AG04450 (cell line): ENCODE measurements at regions not wholly inside any gene's neighbourhood (a gene's known extent, or its start where the extent isn't known, plus 50 kb on each side); places are given as distances from the start of the nearest gene placed in this dataset.

Experiments
- CTCF ChIA-PET: fragments of 300-600, 350-600 bp; formaldehyde crosslinking; extraction: SDS; loops from one replicate; lab custom pipeline; 2022; ENCODE audit warnings: antibody characterized with exemption, inconsistent platforms; lab: Charles Lee
- POLR2A ChIA-PET: fragments of 350-600 bp; formaldehyde crosslinking; extraction: SDS; loops from one replicate; lab custom pipeline; 2021; ENCODE audit warnings: antibody characterized with exemption, inconsistent platforms; lab: Yijun Ruan, JAX
- DNase-seq: peaks from one replicate; pipeline ENCODE4 v3.0.0-alpha.2; 2011; ENCODE audit warnings: low read depth, low spot score
- H3K27ac ChIP-seq: one replicate; pipeline ENCODE4 v1.5.1; 2012; ENCODE audit warnings: low read depth, low read length, control low read depth
- H3K27me3 ChIP-seq: one replicate; pipeline ENCODE4 v1.6.0; 2012; ENCODE audit warnings: low read length; ENCODE audit not compliant: control insufficient read depth, insufficient read depth
- H3K4me3 ChIP-seq: 2 replicates; pipeline ENCODE4 v1.5.1; 2011; ENCODE audit warnings: mild to moderate bottlenecking, low read depth, low read length, control low read depth
- H3K9me3 ChIP-seq: 2 replicates; pipeline ENCODE4 v1.5.1; 2012; ENCODE audit warnings: low read length; ENCODE audit not compliant: control insufficient read depth, insufficient read depth
- TF ChIP-seq, protein P1 (sequence below): IDR thresholded peaks from 2 replicates; pipeline ENCODE4 v1.5.1; 2011; ENCODE audit warnings: low read depth, low read length, control low read depth, inconsistent platforms

DNA sequence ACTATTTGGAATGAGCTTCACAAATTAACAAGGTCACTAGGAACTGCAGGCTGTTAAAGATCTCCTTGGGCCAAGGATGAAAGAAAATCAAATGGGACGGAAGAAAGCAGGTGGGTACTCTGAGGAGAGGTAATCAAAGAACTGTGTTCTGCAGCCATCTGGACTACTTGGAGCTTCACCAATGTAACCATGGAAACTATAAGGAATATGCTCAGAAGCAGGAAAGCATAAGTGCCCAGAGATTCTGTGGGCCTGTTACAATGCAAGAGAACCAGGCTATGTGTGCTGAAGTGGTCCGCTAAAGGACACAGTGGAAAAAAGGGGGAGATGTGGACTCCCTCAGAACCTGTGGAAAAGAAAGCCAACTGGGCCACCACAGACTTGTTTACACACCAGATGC, 238.5 kb downstream of the PTGER3 start:
- ChIA-PET CTCF (no interaction called here), POLR2A (no interaction called here)
- TF ChIP-seq, protein P1, sequence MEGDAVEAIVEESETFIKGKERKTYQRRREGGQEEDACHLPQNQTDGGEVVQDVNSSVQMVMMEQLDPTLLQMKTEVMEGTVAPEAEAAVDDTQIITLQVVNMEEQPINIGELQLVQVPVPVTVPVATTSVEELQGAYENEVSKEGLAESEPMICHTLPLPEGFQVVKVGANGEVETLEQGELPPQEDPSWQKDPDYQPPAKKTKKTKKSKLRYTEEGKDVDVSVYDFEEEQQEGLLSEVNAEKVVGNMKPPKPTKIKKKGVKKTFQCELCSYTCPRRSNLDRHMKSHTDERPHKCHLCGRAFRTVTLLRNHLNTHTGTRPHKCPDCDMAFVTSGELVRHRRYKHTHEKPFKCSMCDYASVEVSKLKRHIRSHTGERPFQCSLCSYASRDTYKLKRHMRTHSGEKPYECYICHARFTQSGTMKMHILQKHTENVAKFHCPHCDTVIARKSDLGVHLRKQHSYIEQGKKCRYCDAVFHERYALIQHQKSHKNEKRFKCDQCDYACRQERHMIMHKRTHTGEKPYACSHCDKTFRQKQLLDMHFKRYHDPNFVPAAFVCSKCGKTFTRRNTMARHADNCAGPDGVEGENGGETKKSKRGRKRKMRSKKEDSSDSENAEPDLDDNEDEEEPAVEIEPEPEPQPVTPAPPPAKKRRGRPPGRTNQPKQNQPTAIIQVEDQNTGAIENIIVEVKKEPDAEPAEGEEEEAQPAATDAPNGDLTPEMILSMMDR: no peak
- peaks cover 7% of the 10 kb centered on the region for H3K9me3 ChIP-seq
- H3K27me3 ChIP-seq: no peaks in the 10 kb centered on the region
- H3K4me3 ChIP-seq: no peak overlapping the region
- no peak overlapping the region for H3K27ac ChIP-seq
- DNase-seq: no peak

DNA sequence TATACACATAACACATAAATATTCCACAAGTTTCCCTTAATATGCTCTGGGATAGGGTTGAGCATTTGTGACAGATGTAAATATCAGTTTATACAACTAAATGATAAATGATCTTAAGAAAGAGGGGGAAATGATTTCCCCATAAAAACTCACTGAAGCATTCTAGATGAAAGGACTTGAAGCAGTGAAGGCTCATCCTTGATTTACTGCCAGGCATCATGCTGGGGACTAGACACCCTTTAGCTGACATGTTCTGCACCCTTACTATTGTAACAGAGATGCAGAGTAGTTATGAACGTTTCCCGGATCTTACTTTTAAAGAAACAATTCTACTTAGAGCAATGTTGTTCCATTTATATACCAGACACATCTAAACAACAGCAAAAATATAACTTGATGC, 235.8 kb downstream of the PTGER3 start:
- no peak overlapping the region for H3K4me3 ChIP-seq
- no peak for DNase-seq
- TF ChIP-seq, protein P1: no peak
- POLR2A ChIA-PET: no interaction called here
- H3K9me3 ChIP-seq: no peaks in the 10 kb centered on the region; the same call in 1 of the 2 replicates
- no peak overlapping the region for H3K27ac ChIP-seq
- H3K27me3 ChIP-seq: no peaks in the 10 kb centered on the region
- CTCF ChIA-PET: no interaction called here

DNA sequence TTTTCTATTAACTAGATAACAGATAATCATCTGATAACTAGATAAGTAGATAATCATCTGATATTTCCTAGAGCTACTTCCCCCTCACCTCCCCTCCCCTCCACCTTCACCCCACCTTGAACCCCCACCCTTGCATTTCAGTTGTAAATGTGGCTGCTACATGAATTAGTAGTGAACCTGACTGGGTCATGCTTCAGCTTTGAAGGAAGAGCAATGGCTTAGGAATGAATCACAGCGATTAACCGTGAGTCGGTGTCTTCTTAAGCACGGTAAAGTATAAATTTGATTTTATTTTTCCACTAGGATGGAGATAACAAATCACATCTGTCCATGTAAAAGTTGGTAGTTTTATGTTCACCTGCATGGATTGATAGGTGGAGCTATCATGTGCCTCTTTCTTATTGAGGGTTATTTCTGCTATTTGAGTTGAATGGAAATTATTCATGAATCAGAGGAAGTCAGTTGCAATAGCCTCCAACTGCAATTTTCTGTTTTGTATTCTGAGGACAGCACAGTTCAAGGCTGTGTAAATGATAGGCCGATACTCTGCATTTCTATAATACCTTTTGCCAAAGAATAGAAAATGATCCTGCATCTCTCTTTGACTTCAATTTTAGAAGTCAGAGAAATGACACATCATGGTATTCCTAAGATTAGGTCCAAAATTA, 235.0 kb downstream of the PTGER3 start:
- TF ChIP-seq, protein P1: no peak
- CTCF ChIA-PET: interaction anchor here (0.6 kb wide), 1 partner anchor 1987 kb away, joined by 3 read pairs; no protein-coding TSS in a partner anchor
- Histone ChIP-seq H3K27me3 (no peaks in the 10 kb centered on the region), H3K27ac (no peak overlapping the region), H3K4me3 (no peak overlapping the region), H3K9me3 (no peaks in the 10 kb centered on the region)
- no peak for DNase-seq
- POLR2A ChIA-PET: no interaction called here

- H3K9me3 ChIP-seq: no peaks in the 10 kb centered on the region
- no peak overlapping the region for H3K27ac ChIP-seq
- TF ChIP-seq, protein P1: no peak
- CTCF ChIA-PET: no interaction called here
- POLR2A ChIA-PET: no interaction called here
- DNase-seq: no peak
- no peak overlapping the region for H3K4me3 ChIP-seq
- no peaks in the 10 kb centered on the region for H3K27me3 ChIP-seq
Observed at GRCh38 chr1:70818401-70818800, 229.2 kb downstream of the PTGER3 start.

DNA sequence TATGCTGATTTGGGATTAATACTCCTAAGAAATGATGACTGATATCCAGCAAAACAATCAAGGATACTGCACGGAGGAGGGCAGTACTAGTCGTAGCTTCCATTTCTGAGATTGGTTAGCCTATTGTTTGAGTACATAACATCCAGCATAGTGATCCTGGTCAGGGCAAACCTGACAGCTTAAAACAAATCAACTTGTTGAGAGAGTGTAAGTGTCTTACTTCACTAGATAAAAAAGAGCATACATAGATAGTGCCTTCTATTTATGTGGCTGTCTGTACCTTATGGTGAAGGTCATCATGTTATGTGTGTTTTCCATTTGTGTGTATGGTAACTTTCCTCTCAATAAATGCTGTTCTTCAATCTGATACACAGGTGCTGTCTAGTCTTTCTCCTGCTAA, 228.4 kb downstream of the PTGER3 start:
- POLR2A ChIA-PET: no interaction called here
- Histone ChIP-seq H3K27ac (no peak overlapping the region), H3K9me3 (no peaks in the 10 kb centered on the region), H3K27me3 (no peaks in the 10 kb centered on the region), H3K4me3 (no peak overlapping the region)
- no peak for DNase-seq
- CTCF ChIA-PET: no interaction called here
- TF ChIP-seq, protein P1: no peak
